Stimulated activated CD4-positive, alpha-beta T cell treated with anti-CD3 and anti-CD28 coated beads, Interleukin-4, amount 100 ng/mL, for 4 hours (primary cell): ENCODE measurements at regions not wholly inside any gene's neighbourhood (a gene's known extent, or its start where the extent isn't known, plus 50 kb on each side); places are given as distances from the start of the nearest gene placed in this dataset.
"Not testable (repeated sequence)": the region's sequence is repeated elsewhere in the genome, so short reads cannot be mapped to it uniquely, and the experiment has no call there.

Experiments used
- DNase-seq, 2 experiments: peaks; one replicate each; pipeline ENCODE4 v3.0.0-alpha.2; 2020

GRCh38 chr4:14125375-14126129, 498.0 kb upstream of the BOD1L1 start:
- DNase-seq: no peak

- no peak for DNase-seq
Observed at GRCh38 chr4:14130551-14130950, 503.0 kb upstream of the BOD1L1 start.

- no peak for DNase-seq
Observed at GRCh38 chr4:14131335-14131734, 503.8 kb upstream of the BOD1L1 start.

- DNase-seq: no peak
Observed at GRCh38 chr4:14132301-14132700, 504.8 kb upstream of the BOD1L1 start.

GRCh38 chr4:14138106-14138505, 510.6 kb upstream of the BOD1L1 start:
- DNase-seq: no peak

- DNase-seq: no peak
Observed at GRCh38 chr4:14143892-14144291, 516.4 kb upstream of the BOD1L1 start.

- no peak for DNase-seq
Observed at GRCh38 chr4:14149176-14150053, 521.9 kb upstream of the BOD1L1 start.

- no peak for DNase-seq
Observed at GRCh38 chr4:14151101-14151500, 523.6 kb upstream of the BOD1L1 start.

- DNase-seq: no peak
Observed at GRCh38 chr4:14152834-14153519, 525.5 kb upstream of the BOD1L1 start.

GRCh38 chr4:14155803-14156202, 528.3 kb upstream of the BOD1L1 start:
- DNase-seq: no peak

GRCh38 chr4:14157262-14157661, 529.7 kb upstream of the BOD1L1 start:
- DNase-seq: no peak

GRCh38 chr4:14165222-14165920, 537.8 kb upstream of the BOD1L1 start:
- no peak for DNase-seq

GRCh38 chr4:14167876-14168510, 540.5 kb upstream of the BOD1L1 start:
- no peak for DNase-seq

- DNase-seq: no peak
Observed at GRCh38 chr4:14168919-14169318, 541.4 kb upstream of the BOD1L1 start.

GRCh38 chr4:14169460-14169859, 541.9 kb upstream of the BOD1L1 start:
- DNase-seq: no peak

GRCh38 chr4:14169940-14170339, 542.4 kb upstream of the BOD1L1 start:
- DNase-seq: not testable (repeated sequence)

GRCh38 chr4:14176613-14177012, 549.1 kb upstream of the BOD1L1 start:
- DNase-seq: no peak

- DNase-seq: no peak
Observed at GRCh38 chr4:14177987-14178386, 550.5 kb upstream of the BOD1L1 start.

- DNase-seq: no peak
Observed at GRCh38 chr4:14178421-14178820, 550.9 kb upstream of the BOD1L1 start.

GRCh38 chr4:14180166-14180565, 552.6 kb upstream of the BOD1L1 start:
- no peak for DNase-seq

GRCh38 chr4:14180983-14181601, 553.6 kb upstream of the BOD1L1 start:
- no peak for DNase-seq

GRCh38 chr4:14182148-14182547, 554.6 kb upstream of the BOD1L1 start:
- DNase-seq: no peak
